ENCODE measurements at regions not wholly inside any gene's neighbourhood (a gene's known extent, or its start where the extent isn't known, plus 50 kb on each side); places are given as distances from the start of the nearest gene placed in this dataset.

- DNase-seq (ENCODE audit: low spot score): no peak
Observed at GRCh38 chr5:116650964-116651363, 76.3 kb upstream of the SEMA6A start.

- DNase-seq (ENCODE audit: low spot score): no peak
Observed at GRCh38 chr5:116650544-116650943, 75.9 kb upstream of the SEMA6A start.

- no peak for DNase-seq (ENCODE audit: low spot score)
Observed at GRCh38 chr5:116646611-116647289, 72.1 kb upstream of the SEMA6A start.

GRCh38 chr5:116645627-116646026 lies 71.0 kb upstream of the SEMA6A start:
- DNase-seq (ENCODE audit: low spot score): no peak

- DNase-seq (ENCODE audit: low spot score): no peak
Observed at GRCh38 chr5:116640236-116640635, 65.6 kb upstream of the SEMA6A start.

GRCh38 chr5:116637149-116637740 lies 62.6 kb upstream of the SEMA6A start:
- DNase-seq (ENCODE audit: low spot score): no peak

- no peak for DNase-seq (ENCODE audit: low spot score)
Observed at GRCh38 chr5:116632890-116633289, 58.3 kb upstream of the SEMA6A start.

- no peak for DNase-seq (ENCODE audit: low spot score)
Observed at GRCh38 chr5:116631147-116631546, 56.5 kb upstream of the SEMA6A start.

- no peak for DNase-seq (ENCODE audit: low spot score)
Observed at GRCh38 chr5:116629168-116629567, 54.5 kb upstream of the SEMA6A start.

GRCh38 chr5:116626945-116627679 lies 52.5 kb upstream of the SEMA6A start:
- no peak for DNase-seq (ENCODE audit: low spot score)

GRCh38 chr5:116626272-116626723 lies 51.7 kb upstream of the SEMA6A start:
- no peak for DNase-seq (ENCODE audit: low spot score)

All from RKO (cell line).